ENCODE measurements at regions not wholly inside any gene's neighbourhood (a gene's known extent, or its start where the extent isn't known, plus 50 kb on each side); places are given as distances from the start of the nearest gene placed in this dataset.

- no peak for ATAC-seq
- ChIA-PET POLR2A (no interaction called here), CTCF (no interaction called here)
- Histone ChIP-seq H3K27me3 (ENCODE audit: control insufficient read depth, insufficient read depth, low read length) (no peaks in the 10 kb centered on the region), H3K4me3 (ENCODE audit: low read depth in 2 of 2, low read length in 2 of 2) (no peak overlapping the region), H3K9me3 (ENCODE audit: control insufficient read depth, insufficient read depth, low read depth, low read length) (no peaks in the 10 kb centered on the region), H3K27ac (ENCODE audit: low read length) (no peak overlapping the region), H3K36me3 (ENCODE audit: control insufficient read depth, insufficient read depth, low read length) (no peaks in the 10 kb centered on the region), H3K4me1 (ENCODE audit: control insufficient read depth, insufficient read depth, low read length) (no peaks in the 10 kb centered on the region)
- no peak for DNase-seq (ENCODE audit: low read depth, low spot score)
- no TSS peak for BruUV-seq (replicated peaks)
- no peak for TF ChIP-seq CTCF (IDR thresholded peaks at IDR 0.05)
- no peak for TF ChIP-seq TCF7L2 (IDR thresholded peaks at IDR 0.05; ENCODE audit: low read depth, low read length)
- TF ChIP-seq SIN3A (IDR thresholded peaks at IDR 0.05; ENCODE audit: borderline replicate concordance, insufficient read depth, low read depth, low read length): no peak
- no peak for TF ChIP-seq POLR2AphosphoS5 (IDR thresholded peaks at IDR 0.05; ENCODE audit: low read depth, low read length)
- no peak for TF ChIP-seq REST (IDR thresholded peaks at IDR 0.05; ENCODE audit: insufficient read depth in 1 of 2, low read depth in 2 of 2, low read length in 1 of 2)
- in situ Hi-C loops (cut with HindIII; ENCODE audit: low pct_unique_long_range_greater_than_20kb, low sequenced_read_pairs) (no loop called here), intact Hi-C loops (cut with micrococcal nuclease; ENCODE audit: unreplicated experiment) (no loop called here)
These were observed 359.5 kb downstream of the ZNF521 start for GRCh38 chr18:24992491-24992890.

- DNase-seq (ENCODE audit: low read depth, low spot score) (no peak), ATAC-seq (no peak)
- intact Hi-C loops (cut with micrococcal nuclease; ENCODE audit: unreplicated experiment) (no loop called here), in situ Hi-C loops (cut with HindIII; ENCODE audit: low pct_unique_long_range_greater_than_20kb, low sequenced_read_pairs) (no loop called here)
- no peak overlapping the region for H3K4me3 ChIP-seq (ENCODE audit: low read depth in 2 of 2, low read length in 2 of 2)
- no peaks in the 10 kb centered on the region for H3K4me1 ChIP-seq (ENCODE audit: control insufficient read depth, insufficient read depth, low read length)
- H3K36me3 ChIP-seq (ENCODE audit: control insufficient read depth, insufficient read depth, low read length): no peaks in the 10 kb centered on the region
- TF ChIP-seq POLR2AphosphoS5 (IDR thresholded peaks at IDR 0.05; ENCODE audit: low read depth, low read length) (no peak), CTCF (IDR thresholded peaks at IDR 0.05) (no peak), REST (IDR thresholded peaks at IDR 0.05; ENCODE audit: insufficient read depth in 1 of 2, low read depth in 2 of 2, low read length in 1 of 2) (no peak), SIN3A (IDR thresholded peaks at IDR 0.05; ENCODE audit: borderline replicate concordance, insufficient read depth, low read depth, low read length) (no peak), TCF7L2 (IDR thresholded peaks at IDR 0.05; ENCODE audit: low read depth, low read length) (no peak)
- no peak overlapping the region for H3K27ac ChIP-seq (ENCODE audit: low read length)
- no peaks in the 10 kb centered on the region for H3K9me3 ChIP-seq (ENCODE audit: control insufficient read depth, insufficient read depth, low read depth, low read length)
- BruUV-seq (replicated peaks): no TSS peak
- no peaks in the 10 kb centered on the region for H3K27me3 ChIP-seq (ENCODE audit: control insufficient read depth, insufficient read depth, low read length)
- POLR2A ChIA-PET: no interaction called here
- CTCF ChIA-PET: no interaction called here
These were observed 358.3 kb downstream of the ZNF521 start for GRCh38 chr18:24993628-24994027.
